ENCODE measurements at regions not wholly inside any gene's neighbourhood (a gene's known extent, or its start where the extent isn't known, plus 50 kb on each side); places are given as distances from the start of the nearest gene placed in this dataset.

DNA sequence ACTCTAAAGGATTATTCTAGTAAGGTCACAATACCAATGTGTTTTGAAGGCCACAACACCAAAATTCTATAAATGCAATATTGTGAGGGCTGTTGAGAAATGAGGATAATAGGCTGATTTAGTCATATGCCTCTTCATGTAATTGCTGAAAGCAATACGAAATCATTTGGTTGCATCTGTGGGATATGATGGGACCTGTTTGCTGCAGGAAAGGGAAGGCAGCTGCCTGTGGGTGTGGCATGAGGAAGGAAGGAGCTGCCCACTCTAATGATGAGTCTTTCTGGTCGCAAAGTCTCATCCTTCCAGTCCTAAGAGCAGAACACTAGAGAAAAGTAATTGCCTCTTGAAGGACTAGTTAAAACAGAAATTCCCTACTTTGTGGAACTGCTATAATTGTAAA is 245.3 kb upstream of the ZPLD1 start:
- Histone ChIP-seq H3K4me1 (ENCODE audit: control insufficient read depth, extremely low read depth, insufficient read depth, low read length) (no peaks in the 10 kb centered on the region), H3K27me3 (ENCODE audit: control insufficient read depth, insufficient read depth, low read length) (no peaks in the 10 kb centered on the region), H3K27ac (ENCODE audit: insufficient read depth, low read length) (no peak overlapping the region), H2AFZ (ENCODE audit: low read length) (no peak overlapping the region), H3K79me2 (ENCODE audit: control insufficient read depth, insufficient read depth, low read length) (no peaks in the 10 kb centered on the region), H3K9me3 (ENCODE audit: control insufficient read depth, insufficient read depth, low read depth, low read length) (no peaks in the 10 kb centered on the region), H3K9ac (ENCODE audit: insufficient read depth, low read length) (no peak overlapping the region), H3K4me3 (replicated peaks in 1 of 4; ENCODE audit: control extremely low read depth in 1 of 4, insufficient read depth in 1 of 4, low read depth in 3 of 4, low read length in 4 of 4) (no peak overlapping the region), H3K36me3 (ENCODE audit: control insufficient read depth, insufficient read depth, low read length) (no peaks in the 10 kb centered on the region), H3K4me2 (ENCODE audit: extremely low read depth, insufficient read depth, low read length) (no peak overlapping the region), H4K20me1 (ENCODE audit: control insufficient read depth, extremely low read depth, insufficient read depth, low read length) (no peaks in the 10 kb centered on the region)
- peak in 1 of 2 donors; percentile 21 for DNase-seq (ENCODE audit: low read depth in 2 of 2)
- no peak for TF ChIP-seq EZH2 (IDR thresholded peaks at IDR 0.05; ENCODE audit: low read length, missing control alignments)
- TF ChIP-seq, protein P1, sequence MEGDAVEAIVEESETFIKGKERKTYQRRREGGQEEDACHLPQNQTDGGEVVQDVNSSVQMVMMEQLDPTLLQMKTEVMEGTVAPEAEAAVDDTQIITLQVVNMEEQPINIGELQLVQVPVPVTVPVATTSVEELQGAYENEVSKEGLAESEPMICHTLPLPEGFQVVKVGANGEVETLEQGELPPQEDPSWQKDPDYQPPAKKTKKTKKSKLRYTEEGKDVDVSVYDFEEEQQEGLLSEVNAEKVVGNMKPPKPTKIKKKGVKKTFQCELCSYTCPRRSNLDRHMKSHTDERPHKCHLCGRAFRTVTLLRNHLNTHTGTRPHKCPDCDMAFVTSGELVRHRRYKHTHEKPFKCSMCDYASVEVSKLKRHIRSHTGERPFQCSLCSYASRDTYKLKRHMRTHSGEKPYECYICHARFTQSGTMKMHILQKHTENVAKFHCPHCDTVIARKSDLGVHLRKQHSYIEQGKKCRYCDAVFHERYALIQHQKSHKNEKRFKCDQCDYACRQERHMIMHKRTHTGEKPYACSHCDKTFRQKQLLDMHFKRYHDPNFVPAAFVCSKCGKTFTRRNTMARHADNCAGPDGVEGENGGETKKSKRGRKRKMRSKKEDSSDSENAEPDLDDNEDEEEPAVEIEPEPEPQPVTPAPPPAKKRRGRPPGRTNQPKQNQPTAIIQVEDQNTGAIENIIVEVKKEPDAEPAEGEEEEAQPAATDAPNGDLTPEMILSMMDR (conservative IDR thresholded peaks at IDR 0.05 in 1 of 2, IDR thresholded peaks at IDR 0.05 in 1 of 2; ENCODE audit: low read depth in 1 of 2, low read length in 2 of 2) = no peak

DNA sequence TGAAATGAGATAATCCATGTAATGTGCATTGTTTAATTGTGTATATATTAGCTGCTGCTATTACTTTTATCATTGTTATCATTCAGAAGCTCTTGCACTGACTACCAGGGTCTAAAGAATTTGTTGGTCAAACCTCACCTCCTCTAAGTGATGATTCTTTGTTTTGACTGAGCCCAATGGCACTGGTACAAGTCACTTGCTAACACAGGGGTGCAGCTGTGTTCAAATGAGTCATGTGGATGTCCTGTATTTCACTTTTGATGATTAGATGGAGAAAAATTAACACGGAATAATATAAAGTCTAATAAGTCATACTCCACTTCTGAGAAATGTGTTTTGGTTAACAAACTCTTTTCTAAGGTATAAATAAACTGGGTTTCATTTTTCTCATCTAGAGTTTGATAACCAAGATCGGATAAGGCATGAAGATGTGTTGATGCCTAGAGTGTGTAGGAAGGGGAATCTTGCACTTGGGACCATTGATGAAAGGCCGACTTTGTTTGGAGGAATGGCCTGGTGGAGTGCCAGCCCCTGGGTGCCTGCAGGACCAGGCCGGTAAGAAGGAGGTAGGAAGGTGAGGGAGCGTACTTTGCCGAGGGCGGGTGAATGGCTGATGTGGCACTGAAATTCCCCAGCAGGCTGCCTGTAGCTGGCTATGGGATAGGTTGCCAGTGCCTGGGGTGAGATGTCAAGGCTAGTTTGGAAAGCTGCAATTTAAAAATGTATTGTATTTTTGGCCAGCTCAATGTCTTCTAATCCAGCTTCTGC is 244.7 kb upstream of the ZPLD1 start:
- no peak overlapping the region for H3K27ac ChIP-seq (ENCODE audit: insufficient read depth, low read length)
- H3K27me3 ChIP-seq (ENCODE audit: control insufficient read depth, insufficient read depth, low read length) = no peaks in the 10 kb centered on the region
- H3K36me3 ChIP-seq (ENCODE audit: control insufficient read depth, insufficient read depth, low read length) = no peaks in the 10 kb centered on the region
- no peak overlapping the region for H2AFZ ChIP-seq (ENCODE audit: low read length)
- H3K9ac ChIP-seq (ENCODE audit: insufficient read depth, low read length) = no peak overlapping the region
- no peak overlapping the region for H3K4me3 ChIP-seq (replicated peaks in 1 of 4; ENCODE audit: control extremely low read depth in 1 of 4, insufficient read depth in 1 of 4, low read depth in 3 of 4, low read length in 4 of 4)
- H3K4me2 ChIP-seq (ENCODE audit: extremely low read depth, insufficient read depth, low read length) = no peak overlapping the region
- H3K79me2 ChIP-seq (ENCODE audit: control insufficient read depth, insufficient read depth, low read length) = no peaks in the 10 kb centered on the region
- no peaks in the 10 kb centered on the region for H3K9me3 ChIP-seq (ENCODE audit: control insufficient read depth, insufficient read depth, low read depth, low read length)
- H4K20me1 ChIP-seq (ENCODE audit: control insufficient read depth, extremely low read depth, insufficient read depth, low read length) = no peaks in the 10 kb centered on the region
- peak in 1 of 2 donors; percentile 83 for DNase-seq (ENCODE audit: low read depth in 2 of 2)
- TF ChIP-seq EZH2 (IDR thresholded peaks at IDR 0.05; ENCODE audit: low read length, missing control alignments) = no peak
- TF ChIP-seq, protein P1 (conservative IDR thresholded peaks at IDR 0.05 in 1 of 2, IDR thresholded peaks at IDR 0.05 in 1 of 2; ENCODE audit: low read depth in 1 of 2, low read length in 2 of 2) = no peak
- no peaks in the 10 kb centered on the region for H3K4me1 ChIP-seq (ENCODE audit: control insufficient read depth, extremely low read depth, insufficient read depth, low read length)

DNA sequence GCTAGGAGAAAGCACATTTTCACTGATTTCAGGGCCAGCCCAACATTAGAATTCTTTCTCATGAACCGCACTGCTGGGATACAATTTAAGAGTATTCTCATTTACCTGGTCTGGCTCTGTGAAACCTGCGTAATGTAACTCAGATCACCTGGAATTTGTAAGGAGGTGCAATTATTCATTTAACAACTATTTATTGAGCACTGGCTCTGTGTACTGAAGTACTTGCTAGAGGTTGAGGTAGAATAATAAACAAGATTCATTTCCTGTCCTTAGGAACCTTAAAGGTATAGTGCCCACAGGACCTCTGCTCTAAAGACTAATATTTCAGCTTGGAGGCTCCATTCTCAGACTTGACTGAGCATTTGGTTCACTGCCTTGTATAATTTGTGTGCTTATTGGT is 242.2 kb upstream of the ZPLD1 start:
- H3K9me3 ChIP-seq (ENCODE audit: control insufficient read depth, insufficient read depth, low read depth, low read length) = no peaks in the 10 kb centered on the region

More for the DNA sequence above, 242.2 kb upstream of the ZPLD1 start:
- H3K4me1 ChIP-seq (ENCODE audit: control insufficient read depth, extremely low read depth, insufficient read depth, low read length) = no peaks in the 10 kb centered on the region
- no peak overlapping the region for H3K27ac ChIP-seq (ENCODE audit: insufficient read depth, low read length)
- no peak overlapping the region for H3K4me3 ChIP-seq (replicated peaks in 1 of 4; ENCODE audit: control extremely low read depth in 1 of 4, insufficient read depth in 1 of 4, low read depth in 3 of 4, low read length in 4 of 4)
- H3K9ac ChIP-seq (ENCODE audit: insufficient read depth, low read length) = no peak overlapping the region
- no peak overlapping the region for H3K4me2 ChIP-seq (ENCODE audit: extremely low read depth, insufficient read depth, low read length)
- TF ChIP-seq EZH2 (IDR thresholded peaks at IDR 0.05; ENCODE audit: low read length, missing control alignments) = no peak
- TF ChIP-seq, protein P1 (conservative IDR thresholded peaks at IDR 0.05 in 1 of 2, IDR thresholded peaks at IDR 0.05 in 1 of 2; ENCODE audit: low read depth in 1 of 2, low read length in 2 of 2) = no peak
- H2AFZ ChIP-seq (ENCODE audit: low read length) = no peak overlapping the region
- no peaks in the 10 kb centered on the region for H4K20me1 ChIP-seq (ENCODE audit: control insufficient read depth, extremely low read depth, insufficient read depth, low read length)
- no peak for DNase-seq (ENCODE audit: low read depth in 2 of 2)
- no peaks in the 10 kb centered on the region for H3K79me2 ChIP-seq (ENCODE audit: control insufficient read depth, insufficient read depth, low read length)
- H3K36me3 ChIP-seq (ENCODE audit: control insufficient read depth, insufficient read depth, low read length) = no peaks in the 10 kb centered on the region
- no peaks in the 10 kb centered on the region for H3K27me3 ChIP-seq (ENCODE audit: control insufficient read depth, insufficient read depth, low read length)

Data from fibroblast of lung (primary cell).